GM23248 (cell line): ENCODE measurements at regions not wholly inside any gene's neighbourhood (a gene's known extent, or its start where the extent isn't known, plus 50 kb on each side); places are given as distances from the start of the nearest gene placed in this dataset.

Source experiments
- DNase-seq: peaks from one replicate; pipeline ENCODE4 v3.0.0-alpha.2; 2015
- H2AFZ ChIP-seq: fragments of 200-600 bp; sonication (generic); 2 replicates; pipeline ENCODE4 v1.6.1; 2016; ENCODE audit warnings: antibody characterized with exemption
- H3F3A ChIP-seq: fragments of 200-600 bp; sonication (generic); 2 replicates; pipeline ENCODE4 v1.6.1; 2016; ENCODE audit warnings: mild to moderate bottlenecking, antibody characterized with exemption, mixed run types; ENCODE audit not compliant: insufficient read depth
- H3K27ac ChIP-seq: fragments of 200-600 bp; sonication (generic); 2 replicates; pipeline ENCODE4 v1.5.1; 2016; ENCODE audit warnings: mild to moderate bottlenecking
- H3K27me3 ChIP-seq: fragments of 200-600 bp; sonication (generic); replicated peaks from 2 replicates; pipeline ENCODE4 v1.6.1; 2016; ENCODE audit warnings: mild to moderate bottlenecking; ENCODE audit not compliant: insufficient read depth
- H3K36me3 ChIP-seq: fragments of 200-600 bp; sonication (generic); 2 replicates; pipeline ENCODE4 v1.6.1; 2016; ENCODE audit warnings: low read depth, mild to moderate bottlenecking
- H3K4me1 ChIP-seq: fragments of 200-600 bp; sonication (generic); 2 replicates; pipeline ENCODE4 v1.6.1; 2016; ENCODE audit warnings: mild to moderate bottlenecking; ENCODE audit not compliant: insufficient read depth
- H3K4me2 ChIP-seq: fragments of 200-600 bp; sonication (generic); one replicate; pipeline ENCODE4 v1.6.1; 2016; ENCODE audit warnings: mild to moderate bottlenecking; ENCODE audit not compliant: unreplicated experiment
- H3K4me3 ChIP-seq: fragments of 200-600 bp; sonication (generic); 2 replicates; pipeline ENCODE4 v1.5.1; 2016; ENCODE audit warnings: mild to moderate bottlenecking
- H3K79me2 ChIP-seq: fragments of 200-600 bp; sonication (generic); 2 replicates; pipeline ENCODE4 v1.6.1; 2016; ENCODE audit warnings: mild to moderate bottlenecking; ENCODE audit not compliant: insufficient read depth
- H3K9ac ChIP-seq: fragments of 200-600 bp; sonication (generic); 2 replicates; pipeline ENCODE4 v1.6.1; 2016; ENCODE audit warnings: mild to moderate bottlenecking
- H3K9me2 ChIP-seq: fragments of 200-600 bp; sonication (generic); 2 replicates; pipeline ENCODE4 v1.6.1; 2016; ENCODE audit warnings: mixed run types, mild to moderate bottlenecking, moderate library complexity; ENCODE audit not compliant: insufficient read depth
- H3K9me3 ChIP-seq: fragments of 200-600 bp; sonication (generic); one replicate; pipeline ENCODE4 v1.6.1; 2017; ENCODE audit warnings: low read depth
- H4K20me1 ChIP-seq: fragments of 200-600 bp; sonication (generic); 2 replicates; pipeline ENCODE4 v1.6.0; 2016; ENCODE audit not compliant: insufficient read depth
- EZH2 ChIP-seq: fragments of 200-600 bp; sonication (generic); IDR thresholded peaks from 2 replicates; pipeline ENCODE4 v1.6.1; 2018; ENCODE audit warnings: antibody characterized with exemption, mild to moderate bottlenecking; ENCODE audit not compliant: insufficient read depth, poor library complexity, severe bottlenecking
- EZH2phosphoT487 ChIP-seq: fragments of 200-600 bp; sonication (generic); IDR thresholded peaks from 2 replicates; pipeline ENCODE4 v1.6.1; 2018; ENCODE audit warnings: antibody characterized with exemption, moderate library complexity, mild to moderate bottlenecking, low read depth; ENCODE audit not compliant: insufficient read depth
- WGBS, 2 experiments: methylation state at CpG; one replicate each; pipeline ENCODE4 v1.1.6; 2015 to 2017; ENCODE audit warnings: low lambda C conversion rate in 2 of 2, low coverage in 1 of 2; ENCODE audit errors: missing lambda C conversion rate in 2 of 2; 5-methylcytosine and 5-hydroxymethylcytosine counted together
- in situ Hi-C: fragments of 300-500 bp; cut with MboI; formaldehyde crosslinking; loops from 2 replicates; pipeline ENCODE4 v1.15.0; 2020

DNA sequence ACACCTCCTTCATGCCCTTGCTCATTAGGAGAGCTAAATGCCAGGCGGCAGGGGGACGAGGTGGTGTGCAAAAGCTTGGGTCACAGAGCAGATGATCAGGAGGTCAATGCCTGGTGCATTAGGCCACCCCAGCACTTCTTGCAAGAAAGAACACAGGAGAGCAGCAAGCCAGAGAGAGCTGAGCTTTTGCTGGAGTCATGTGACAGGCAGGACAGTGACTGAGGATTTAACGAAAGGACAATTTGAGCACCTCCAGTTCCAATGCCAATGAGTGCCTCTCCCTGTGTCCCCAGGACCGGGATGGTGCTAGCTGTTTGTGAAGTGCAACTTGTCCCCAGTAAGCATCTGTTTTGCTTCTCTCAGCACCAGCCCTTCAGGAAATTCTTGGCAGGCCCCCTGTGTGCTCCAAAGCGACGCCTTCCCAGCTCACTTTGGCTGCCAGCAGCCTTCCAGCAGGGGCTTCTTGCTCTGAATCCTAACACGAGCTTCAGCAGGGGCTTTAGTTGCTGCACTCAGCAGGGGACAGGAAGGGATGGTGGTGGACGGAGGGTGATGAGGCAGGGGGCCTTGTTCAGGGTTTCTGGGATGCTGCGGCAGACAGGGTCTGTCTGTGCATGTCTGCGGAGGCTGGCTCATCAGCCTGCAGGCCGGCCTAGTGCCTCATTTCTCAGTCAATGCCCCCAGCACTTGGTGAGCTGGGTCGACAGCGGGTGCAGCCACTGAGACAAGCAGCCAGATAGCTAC lies 368.1 kb downstream of the RPS24 start:
- TF ChIP-seq EZH2 (no peak), EZH2phosphoT487 (no peak)
- no peaks in the 10 kb centered on the region for H3K27me3 ChIP-seq

DNA sequence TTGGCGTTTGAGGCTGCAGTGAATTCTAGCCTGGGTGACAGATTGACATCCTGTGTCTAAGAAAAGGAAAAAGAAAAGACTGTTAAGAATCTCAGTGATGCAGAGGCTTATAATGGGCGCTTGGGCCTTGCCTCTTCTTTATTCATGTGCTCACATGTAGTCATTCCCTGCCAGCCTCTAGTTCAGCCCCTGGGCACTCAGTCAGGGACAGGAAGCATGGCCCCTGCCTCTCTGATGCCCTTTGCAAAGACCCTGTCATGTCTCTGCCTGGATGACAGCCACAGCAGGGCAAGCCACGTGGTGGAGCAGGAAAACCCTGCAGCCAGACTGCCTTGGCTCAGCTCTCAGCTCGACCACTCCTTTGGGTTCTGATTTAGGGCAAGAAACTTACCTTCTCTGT lies 368.9 kb downstream of the RPS24 start:
- TF ChIP-seq EZH2phosphoT487 (no peak), EZH2 (no peak)
- Histone ChIP-seq H3K9me2 (no peaks in the 10 kb centered on the region), H3F3A (no peaks in the 10 kb centered on the region), H2AFZ (no peak overlapping the region), H3K4me2 (no peak overlapping the region), H4K20me1 (no peaks in the 10 kb centered on the region), H3K79me2 (no peaks in the 10 kb centered on the region), H3K36me3 (no peaks in the 10 kb centered on the region), H3K27me3 (no peaks in the 10 kb centered on the region), H3K9ac (no peak overlapping the region), H3K4me1 (no peaks in the 10 kb centered on the region), H3K4me3 (no peak overlapping the region), H3K27ac (no peak overlapping the region), H3K9me3 (no peaks in the 10 kb centered on the region)
- in situ Hi-C loops, result no loop called here
- 57 to 59% methylated on average over 4 of the region's 4 CpGs for WGBS, 2 experiments
- DNase-seq, result no peak

More for the DNA sequence above, 368.1 kb downstream of the RPS24 start:
- no peaks in the 10 kb centered on the region for H3K79me2 ChIP-seq
- no peaks in the 10 kb centered on the region for H3K9me3 ChIP-seq
- DNase-seq, result no peak
- no peak overlapping the region for H3K4me2 ChIP-seq
- H3K9me2 ChIP-seq, result no peaks in the 10 kb centered on the region
- in situ Hi-C loops, result no loop called here
- 67 to 69% methylated on average over 13 of the region's 13 CpGs for WGBS, 2 experiments
- H4K20me1 ChIP-seq, result no peaks in the 10 kb centered on the region
- no peak overlapping the region for H3K9ac ChIP-seq
- H3K4me1 ChIP-seq, result no peaks in the 10 kb centered on the region
- no peaks in the 10 kb centered on the region for H3K36me3 ChIP-seq
- H2AFZ ChIP-seq, result no peak overlapping the region
- H3K27ac ChIP-seq, result no peak overlapping the region
- no peak overlapping the region for H3K4me3 ChIP-seq
- no peaks in the 10 kb centered on the region for H3F3A ChIP-seq

GRCh38 chr10:78403781-78404180 lies 370.1 kb downstream of the RPS24 start:
- no peak for DNase-seq
- Histone ChIP-seq H2AFZ (no peak overlapping the region), H3K4me2 (no peak overlapping the region), H3K27ac (no peak overlapping the region), H3K36me3 (no peaks in the 10 kb centered on the region), H3F3A (no peaks in the 10 kb centered on the region), H3K9me2 (no peaks in the 10 kb centered on the region), H3K9me3 (no peaks in the 10 kb centered on the region), H3K4me3 (no peak overlapping the region), H3K79me2 (no peaks in the 10 kb centered on the region), H3K4me1 (peaks cover 5% of the 10 kb centered on the region; the same call in 1 of the 2 replicates), H3K9ac (no peak overlapping the region), H4K20me1 (no peaks in the 10 kb centered on the region), H3K27me3 (no peaks in the 10 kb centered on the region)
- in situ Hi-C loops, result no loop called here
- TF ChIP-seq EZH2phosphoT487 (no peak), EZH2 (no peak)
- 84 to 89% methylated on average over 6 of the region's 6 CpGs for WGBS, 2 experiments

DNA sequence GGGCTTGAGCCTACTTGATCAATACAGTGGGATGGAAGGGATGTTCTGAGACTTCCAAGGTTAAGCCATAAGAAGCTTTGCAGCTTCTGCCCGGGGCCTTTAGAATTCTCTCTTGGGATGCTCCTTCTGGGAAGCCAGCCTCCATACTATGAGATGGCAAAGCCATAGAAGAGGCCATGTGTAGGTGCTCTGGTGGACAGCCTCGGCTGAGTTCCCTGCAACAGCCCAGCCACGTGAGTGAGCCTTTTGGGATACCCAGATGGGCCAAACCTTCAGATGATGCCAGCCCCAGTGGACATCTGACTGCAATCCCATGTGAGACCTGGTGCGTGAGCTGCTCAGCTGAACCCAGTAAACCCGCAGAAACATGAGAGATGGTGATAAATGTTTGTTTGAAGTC lies 370.6 kb downstream of the RPS24 start:
- H3K9me3 ChIP-seq, result no peaks in the 10 kb centered on the region
- in situ Hi-C loops, result no loop called here
- H3K4me3 ChIP-seq, result no peak overlapping the region
- no peak overlapping the region for H2AFZ ChIP-seq
- H4K20me1 ChIP-seq, result no peaks in the 10 kb centered on the region
- H3K4me1 ChIP-seq, result peaks cover 10% of the 10 kb centered on the region; the same call in 1 of the 2 replicates
- WGBS, 2 experiments, result 93 to 94% methylated on average over 5 of the region's 5 CpGs
- TF ChIP-seq EZH2phosphoT487, result no peak
- no peak for TF ChIP-seq EZH2
- H3K9ac ChIP-seq, result no peak overlapping the region
- no peak for DNase-seq
- H3K4me2 ChIP-seq, result no peak overlapping the region
- no peaks in the 10 kb centered on the region for H3F3A ChIP-seq
- H3K9me2 ChIP-seq, result no peaks in the 10 kb centered on the region
- no peaks in the 10 kb centered on the region for H3K27me3 ChIP-seq
- H3K36me3 ChIP-seq, result no peaks in the 10 kb centered on the region
- H3K27ac ChIP-seq, result no peak overlapping the region
- H3K79me2 ChIP-seq, result no peaks in the 10 kb centered on the region
